ENCODE measurements at regions not wholly inside any gene's neighbourhood (a gene's known extent, or its start where the extent isn't known, plus 50 kb on each side); places are given as distances from the start of the nearest gene placed in this dataset.

- dilution Hi-C loops (cut with HindIII; ENCODE audit: low sequenced_read_pairs, unreplicated experiment) = no loop called here
- H2BK20ac ChIP-seq (ENCODE audit: low read depth, low read length) = no peak overlapping the region
- H2BK15ac ChIP-seq (ENCODE audit: low read depth, low read length) = no peak overlapping the region
- H3K9ac ChIP-seq (ENCODE audit: low read depth, low read length) = no peak overlapping the region
- H3K27ac ChIP-seq (ENCODE audit: insufficient read depth, low read length) = no peak overlapping the region
- H3K56ac ChIP-seq (ENCODE audit: extremely low read depth, insufficient read depth, low read length) = no peak overlapping the region
- H2AK9ac ChIP-seq (replicated peaks; ENCODE audit: low read depth, low read length, poor library complexity) = no peak overlapping the region
- no peak overlapping the region for H3K4me3 ChIP-seq (ENCODE audit: insufficient read depth, low read depth, low read length)
- no peak overlapping the region for H4K8ac ChIP-seq (ENCODE audit: low read depth in 2 of 2, low read length in 2 of 2)
- no peak overlapping the region for H3K23ac ChIP-seq (ENCODE audit: low read depth, low read length)
- no peak overlapping the region for H3K14ac ChIP-seq (replicated peaks; ENCODE audit: low read depth, low read length)
- H3K4me2 ChIP-seq (ENCODE audit: low read depth, low read length) = no peak overlapping the region
- no peak overlapping the region for H2BK120ac ChIP-seq (ENCODE audit: low read depth, low read length)
- intact Hi-C loops (cut with micrococcal nuclease) = no loop called here
- WGBS, 2 experiments (ENCODE audit: extremely low coverage in 2 of 2, insufficient read length in 1 of 2) = no CpG with 5 or more reads among the region's 3 CpGs
- H3K79me1 ChIP-seq (ENCODE audit: low read depth in 1 of 2, low read length in 2 of 2) = no peaks in the 10 kb centered on the region
- no peaks in the 10 kb centered on the region for H3K4me1 ChIP-seq (ENCODE audit: control insufficient read depth, insufficient read depth, low read length)
- ATAC-seq (ENCODE audit: low read depth) = no peak
- no TSS peak for BruUV-seq (replicated peaks)
- no peaks in the 10 kb centered on the region for H3K36me3 ChIP-seq (ENCODE audit: control insufficient read depth, insufficient read depth, low read length)
- H2AK5ac ChIP-seq (ENCODE audit: low read depth, low read length) = no peak overlapping the region
- H3K27me3 ChIP-seq (ENCODE audit: control insufficient read depth, insufficient read depth, low read length) = no peaks in the 10 kb centered on the region
- no peak overlapping the region for H3K4ac ChIP-seq (ENCODE audit: low read depth, low read length)
- H3K9me1 ChIP-seq (ENCODE audit: insufficient read depth, low read length) = no peaks in the 10 kb centered on the region
- H3K18ac ChIP-seq (ENCODE audit: low read depth, low read length) = no peak overlapping the region
- ChIA-PET POLR2A (ENCODE audit: unreplicated experiment) (no interaction called here), CTCF (no interaction called here)
- no peak for TF ChIP-seq RFX5 (IDR thresholded peaks at IDR 0.05; ENCODE audit: low read depth, low read length)
- no peak for DNase-seq
- H4K5ac ChIP-seq (ENCODE audit: low read depth, low read length) = no peak overlapping the region
- no peak overlapping the region for H2BK5ac ChIP-seq (ENCODE audit: low read depth, low read length, poor library complexity, severe bottlenecking)
- H3K9me3 ChIP-seq (ENCODE audit: control insufficient read depth, insufficient read depth, low read length) = peaks cover 14% of the 10 kb centered on the region; the same call in 1 of the 2 replicates
- H4K91ac ChIP-seq (ENCODE audit: insufficient read depth, low read depth, low read length) = no peak overlapping the region
- no peaks in the 10 kb centered on the region for H4K20me1 ChIP-seq (ENCODE audit: insufficient read depth, low read length)
- in situ Hi-C loops (cut with MboI; ENCODE audit: low sequenced_read_pairs) = no loop called here
- no peak overlapping the region for H2AFZ ChIP-seq (replicated peaks; ENCODE audit: low read length, poor library complexity)
Observed at GRCh38 chr2:117571590-117572349, 242.7 kb upstream of the DDX18 start.
